ENCODE measurements at regions not wholly inside any gene's neighbourhood (a gene's known extent, or its start where the extent isn't known, plus 50 kb on each side); places are given as distances from the start of the nearest gene placed in this dataset.
A peak's percentile ranks its signal among the peaks of the same experiment; 100 is the strongest.

DNA sequence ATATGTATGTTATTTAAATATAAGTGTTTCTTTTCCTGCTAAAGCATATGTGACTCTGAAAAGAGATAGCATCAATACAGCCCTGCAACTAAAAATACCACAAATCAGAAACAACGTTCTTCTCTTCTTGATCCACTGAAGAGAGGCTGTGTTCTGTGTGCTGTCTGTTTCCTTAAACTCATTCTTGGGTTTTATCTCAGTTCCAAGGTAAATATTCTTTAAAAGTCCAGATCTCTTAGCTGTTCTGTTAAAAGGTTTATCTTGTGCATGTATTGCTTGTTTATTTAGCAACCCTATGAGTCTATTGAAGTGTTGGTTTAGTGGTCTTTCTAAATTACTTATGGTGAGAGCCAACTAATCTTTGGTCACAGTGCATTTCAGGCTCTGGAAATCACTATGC lies 173.3 kb upstream of the NT5C1B start:
- no peak for FAIRE-seq
- no peak for ATAC-seq
- WGBS, 2 donors, result 15 to 31% methylated on average over 1 of the region's 1 CpG

GRCh38 chr2:18754286-18754685 lies 164.9 kb upstream of the NT5C1B start:
- FAIRE-seq, result no peak
- intact Hi-C loops (cut with DNase I), result loop anchor here in 1 of 3 donors (10.0 kb wide), 1 partner anchor 601 kb away; the partner anchor contains the start of gene OSR1

More for the DNA sequence above, 173.3 kb upstream of the NT5C1B start:
- TF ChIP-seq, protein P1, sequence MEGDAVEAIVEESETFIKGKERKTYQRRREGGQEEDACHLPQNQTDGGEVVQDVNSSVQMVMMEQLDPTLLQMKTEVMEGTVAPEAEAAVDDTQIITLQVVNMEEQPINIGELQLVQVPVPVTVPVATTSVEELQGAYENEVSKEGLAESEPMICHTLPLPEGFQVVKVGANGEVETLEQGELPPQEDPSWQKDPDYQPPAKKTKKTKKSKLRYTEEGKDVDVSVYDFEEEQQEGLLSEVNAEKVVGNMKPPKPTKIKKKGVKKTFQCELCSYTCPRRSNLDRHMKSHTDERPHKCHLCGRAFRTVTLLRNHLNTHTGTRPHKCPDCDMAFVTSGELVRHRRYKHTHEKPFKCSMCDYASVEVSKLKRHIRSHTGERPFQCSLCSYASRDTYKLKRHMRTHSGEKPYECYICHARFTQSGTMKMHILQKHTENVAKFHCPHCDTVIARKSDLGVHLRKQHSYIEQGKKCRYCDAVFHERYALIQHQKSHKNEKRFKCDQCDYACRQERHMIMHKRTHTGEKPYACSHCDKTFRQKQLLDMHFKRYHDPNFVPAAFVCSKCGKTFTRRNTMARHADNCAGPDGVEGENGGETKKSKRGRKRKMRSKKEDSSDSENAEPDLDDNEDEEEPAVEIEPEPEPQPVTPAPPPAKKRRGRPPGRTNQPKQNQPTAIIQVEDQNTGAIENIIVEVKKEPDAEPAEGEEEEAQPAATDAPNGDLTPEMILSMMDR (IDR thresholded peaks at IDR 0.05), result no peak
- intact Hi-C loops (cut with DNase I), result no loop called here
- no peak for DNase-seq
- no peak overlapping the region for H3K27ac ChIP-seq
- H3K4me3 ChIP-seq, result no peak overlapping the region
- peaks cover 0 to 7% (median 0%) of the 10 kb centered on the region in 3 donors for H3K4me1 ChIP-seq
- H3K9me3 ChIP-seq, result no peaks in the 10 kb centered on the region
- no peaks in the 10 kb centered on the region for H3K27me3 ChIP-seq
- no peaks in the 10 kb centered on the region for H3K36me3 ChIP-seq

GRCh38 chr2:18753722-18754121 lies 164.4 kb upstream of the NT5C1B start:
- H3K27ac ChIP-seq, result no peak overlapping the region
- no peak for DNase-seq
- no peak for FAIRE-seq
- H3K36me3 ChIP-seq, result no peaks in the 10 kb centered on the region
- 93 to 96% methylated on average over 4 of the region's 4 CpGs for WGBS, 2 donors
- H3K9me3 ChIP-seq, result no peaks in the 10 kb centered on the region
- no peaks in the 10 kb centered on the region for H3K27me3 ChIP-seq
- H3K4me1 ChIP-seq, result no peaks in the 10 kb centered on the region
- intact Hi-C loops (cut with DNase I), result loop anchor here in 1 of 3 donors (10.0 kb wide), 1 partner anchor 601 kb away; the partner anchor contains the start of gene OSR1
- TF ChIP-seq, protein P1 (IDR thresholded peaks at IDR 0.05), result no peak
- no peak for ATAC-seq
- H3K4me3 ChIP-seq, result no peak overlapping the region

More at GRCh38 chr2:18754286-18754685, 164.9 kb upstream of the NT5C1B start:
- 94 to 100% methylated on average over 1 of the region's 1 CpG for WGBS, 2 donors
- no peak for DNase-seq
- Histone ChIP-seq H3K4me1 (no peaks in the 10 kb centered on the region), H3K9me3 (no peaks in the 10 kb centered on the region), H3K4me3 (no peak overlapping the region), H3K27ac (no peak overlapping the region), H3K27me3 (no peaks in the 10 kb centered on the region), H3K36me3 (no peaks in the 10 kb centered on the region)
- ATAC-seq, result no peak
- TF ChIP-seq, protein P1 (IDR thresholded peaks at IDR 0.05), result no peak

GRCh38 chr2:18752667-18753422 lies 163.5 kb upstream of the NT5C1B start:
- Histone ChIP-seq H3K4me3 (no peak overlapping the region), H3K4me1 (no peaks in the 10 kb centered on the region), H3K27ac (no peak overlapping the region), H3K27me3 (no peaks in the 10 kb centered on the region), H3K9me3 (no peaks in the 10 kb centered on the region), H3K36me3 (no peaks in the 10 kb centered on the region)
- WGBS, 2 donors, result 55 to 62% methylated on average over 6 of the region's 6 CpGs
- ATAC-seq, result peak in 1 of 4 donors; percentile 28
- no peak for DNase-seq
- TF ChIP-seq, protein P1 (IDR thresholded peaks at IDR 0.05), result no peak
- FAIRE-seq, result no peak
- intact Hi-C loops (cut with DNase I), result loop anchor here in 1 of 3 donors (10.0 kb wide), 1 partner anchor 602 kb away; the partner anchor contains the start of gene OSR1

GRCh38 chr2:18752022-18752493 lies 162.7 kb upstream of the NT5C1B start:
- TF ChIP-seq, protein P1 (IDR thresholded peaks at IDR 0.05), result no peak
- Histone ChIP-seq H3K4me1 (no peaks in the 10 kb centered on the region), H3K27ac (no peak overlapping the region), H3K9me3 (no peaks in the 10 kb centered on the region), H3K36me3 (no peaks in the 10 kb centered on the region), H3K4me3 (no peak overlapping the region), H3K27me3 (no peaks in the 10 kb centered on the region)
- DNase-seq (no peak), FAIRE-seq (no peak), ATAC-seq (peak in 2 of 4 donors; percentile 16 to 42)
- intact Hi-C loops (cut with DNase I), result loop anchor here in 1 of 3 donors (10.0 kb wide), 1 partner anchor 603 kb away; the partner anchor contains the start of gene OSR1
- 67 to 70% methylated on average over 10 of the region's 10 CpGs for WGBS, 2 donors

All from pancreas (tissue), 10 donors.